Fibroblast of the aortic adventitia (primary cell): ENCODE measurements at regions not wholly inside any gene's neighbourhood (a gene's known extent, or its start where the extent isn't known, plus 50 kb on each side); places are given as distances from the start of the nearest gene placed in this dataset.

Experiments
- DNase-seq: peaks from one replicate; pipeline ENCODE4 v3.0.0-alpha.2; 2010; ENCODE audit warnings: low read depth
- H3K4me3 ChIP-seq: 2 replicates; pipeline ENCODE4 v1.5.1; 2011; ENCODE audit warnings: low read depth, mild to moderate bottlenecking, control low read depth, low read length, moderate library complexity
- TF ChIP-seq, protein P1 (sequence below): IDR thresholded peaks from 2 replicates; pipeline ENCODE4 v1.5.1; 2011; ENCODE audit warnings: mild to moderate bottlenecking, low read length, control low read depth, inconsistent platforms; ENCODE audit not compliant: insufficient read depth

DNA sequence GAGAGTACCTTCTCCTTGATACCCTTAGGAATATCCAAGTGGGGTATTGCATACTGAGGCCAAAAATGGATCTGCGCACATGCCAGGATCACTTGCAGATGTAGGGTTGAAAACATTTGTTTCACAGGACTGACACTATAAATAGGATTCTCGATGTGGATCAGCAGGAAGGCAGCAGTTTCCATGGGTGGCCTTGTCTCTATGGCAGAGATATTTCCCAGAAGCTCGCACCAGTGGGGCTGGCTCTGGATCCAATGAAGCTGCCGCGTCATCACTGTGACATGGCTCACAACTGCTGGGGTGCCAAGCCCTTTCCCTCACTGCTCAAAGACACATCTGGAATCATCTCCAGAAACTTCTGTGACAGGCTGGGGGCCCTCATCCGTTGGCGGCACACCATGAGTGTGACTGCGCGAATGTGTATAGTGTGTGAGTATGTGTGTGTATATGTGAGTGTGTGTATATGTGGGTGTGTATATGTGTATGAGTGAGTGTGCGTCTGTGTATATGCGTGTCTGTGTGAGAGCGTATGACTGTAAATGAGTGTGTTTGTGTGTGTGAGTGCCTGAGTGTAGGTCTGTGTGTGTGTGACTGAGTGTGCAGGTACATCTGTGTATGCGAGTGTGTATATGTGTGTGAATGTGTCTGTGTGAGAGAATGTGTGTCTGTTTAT, 182.5 kb downstream of the GAS1 start:
- DNase-seq, result no peak
- TF ChIP-seq, protein P1, sequence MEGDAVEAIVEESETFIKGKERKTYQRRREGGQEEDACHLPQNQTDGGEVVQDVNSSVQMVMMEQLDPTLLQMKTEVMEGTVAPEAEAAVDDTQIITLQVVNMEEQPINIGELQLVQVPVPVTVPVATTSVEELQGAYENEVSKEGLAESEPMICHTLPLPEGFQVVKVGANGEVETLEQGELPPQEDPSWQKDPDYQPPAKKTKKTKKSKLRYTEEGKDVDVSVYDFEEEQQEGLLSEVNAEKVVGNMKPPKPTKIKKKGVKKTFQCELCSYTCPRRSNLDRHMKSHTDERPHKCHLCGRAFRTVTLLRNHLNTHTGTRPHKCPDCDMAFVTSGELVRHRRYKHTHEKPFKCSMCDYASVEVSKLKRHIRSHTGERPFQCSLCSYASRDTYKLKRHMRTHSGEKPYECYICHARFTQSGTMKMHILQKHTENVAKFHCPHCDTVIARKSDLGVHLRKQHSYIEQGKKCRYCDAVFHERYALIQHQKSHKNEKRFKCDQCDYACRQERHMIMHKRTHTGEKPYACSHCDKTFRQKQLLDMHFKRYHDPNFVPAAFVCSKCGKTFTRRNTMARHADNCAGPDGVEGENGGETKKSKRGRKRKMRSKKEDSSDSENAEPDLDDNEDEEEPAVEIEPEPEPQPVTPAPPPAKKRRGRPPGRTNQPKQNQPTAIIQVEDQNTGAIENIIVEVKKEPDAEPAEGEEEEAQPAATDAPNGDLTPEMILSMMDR, result no peak
- H3K4me3 ChIP-seq, result no peak overlapping the region

DNA sequence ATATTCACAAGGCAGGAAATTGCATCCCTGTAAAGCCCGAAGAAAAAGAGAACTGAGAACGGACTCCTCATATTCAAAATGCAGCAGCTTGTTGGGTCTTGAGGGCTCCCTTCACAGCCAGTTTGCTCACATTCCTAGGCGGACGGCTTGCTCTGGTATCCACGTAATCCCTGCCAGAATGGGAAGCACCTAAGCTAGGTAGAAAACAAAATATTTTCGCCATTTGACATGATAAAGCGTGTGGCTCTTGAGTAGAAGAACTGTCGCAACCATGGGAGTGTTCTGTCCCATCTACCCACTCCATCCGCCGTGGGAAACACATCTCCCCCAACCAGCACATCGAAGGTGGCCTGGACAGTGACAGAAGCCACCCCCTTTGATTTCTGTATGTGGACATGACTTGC, 183.1 kb downstream of the GAS1 start:
- no peak for DNase-seq
- TF ChIP-seq, protein P1, result no peak

DNA sequence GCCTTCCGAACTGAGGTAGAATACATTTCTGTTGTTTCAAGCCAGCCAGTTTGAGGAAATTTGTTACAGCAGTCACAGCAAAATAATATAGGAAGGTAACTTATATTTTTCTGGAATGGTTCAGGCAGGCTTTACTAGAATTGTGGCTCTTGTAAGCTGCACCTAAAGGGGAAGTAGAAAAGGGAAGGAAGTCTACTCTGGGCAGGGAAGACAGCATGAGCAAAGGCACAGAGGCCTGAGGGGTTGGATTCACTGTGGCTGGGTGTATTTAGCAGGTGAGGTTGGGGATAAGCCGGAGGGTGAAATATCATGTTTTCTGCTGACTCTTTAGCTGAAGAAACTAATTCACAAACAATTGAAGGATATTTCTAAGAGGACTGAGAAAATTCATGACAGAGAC, 183.5 kb downstream of the GAS1 start:
- DNase-seq, result no peak
- H3K4me3 ChIP-seq, result no peak overlapping the region
- TF ChIP-seq, protein P1, result no peak

More for the DNA sequence above, 183.1 kb downstream of the GAS1 start:
- no peak overlapping the region for H3K4me3 ChIP-seq

DNA sequence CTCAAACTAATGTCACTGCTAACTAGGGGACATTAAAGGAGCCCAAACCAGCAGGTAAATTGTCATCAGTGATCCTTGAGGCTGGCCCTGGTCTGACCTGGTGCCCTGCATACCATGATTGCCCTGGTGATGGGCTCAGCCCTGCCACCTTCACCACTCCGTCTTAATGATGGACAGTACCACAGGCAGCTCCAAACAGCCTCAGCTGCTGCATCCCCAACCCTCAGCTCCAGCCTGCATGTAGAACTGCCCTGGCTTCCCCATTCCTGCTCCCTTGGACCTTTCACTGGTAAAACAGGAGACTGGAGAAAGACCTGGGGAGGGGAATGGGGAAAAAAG, 190.0 kb downstream of the GAS1 start:
- H3K4me3 ChIP-seq, result no peak overlapping the region
- TF ChIP-seq, protein P1, result no peak
- no peak for DNase-seq

DNA sequence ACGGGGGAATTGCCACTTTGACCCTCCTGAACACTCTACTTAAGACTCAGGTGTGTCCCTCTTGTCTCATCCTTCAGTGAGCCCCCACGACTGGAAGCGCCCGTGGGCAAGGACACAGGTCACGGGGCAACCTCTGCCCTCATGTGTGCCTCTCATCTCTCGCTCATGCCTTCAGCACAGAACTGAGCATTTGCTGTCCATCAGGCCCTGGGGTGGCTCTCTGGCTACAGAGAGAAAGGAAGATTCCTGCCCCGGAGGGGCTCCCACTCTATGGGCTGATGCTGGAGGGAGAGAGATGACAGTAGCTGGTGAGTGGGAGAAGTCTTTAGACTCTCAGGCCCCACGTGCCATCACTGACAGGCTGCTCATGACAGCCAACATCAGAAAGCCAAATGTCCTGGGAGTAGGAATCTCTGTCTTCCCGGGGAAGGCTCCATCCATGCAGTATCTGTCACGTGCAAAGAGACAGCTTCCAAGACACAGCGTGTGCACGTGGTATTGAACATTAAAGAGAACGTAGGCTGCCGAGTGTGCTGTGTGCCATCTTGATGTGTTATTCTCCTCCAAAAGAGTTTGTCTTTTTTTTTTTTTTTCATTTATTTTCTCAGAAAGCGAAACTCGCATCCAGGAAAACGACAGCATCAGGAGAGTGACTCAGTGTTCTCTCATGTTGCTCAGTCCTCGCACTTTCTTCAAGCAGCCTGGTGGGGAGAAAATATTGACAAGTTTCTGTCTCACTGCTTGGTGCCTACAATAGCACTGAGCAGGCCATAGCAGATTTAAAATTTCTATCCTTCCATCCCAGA, 190.5 kb downstream of the GAS1 start:
- DNase-seq, result no peak
- H3K4me3 ChIP-seq, result no peak overlapping the region
- TF ChIP-seq, protein P1, result no peak

DNA sequence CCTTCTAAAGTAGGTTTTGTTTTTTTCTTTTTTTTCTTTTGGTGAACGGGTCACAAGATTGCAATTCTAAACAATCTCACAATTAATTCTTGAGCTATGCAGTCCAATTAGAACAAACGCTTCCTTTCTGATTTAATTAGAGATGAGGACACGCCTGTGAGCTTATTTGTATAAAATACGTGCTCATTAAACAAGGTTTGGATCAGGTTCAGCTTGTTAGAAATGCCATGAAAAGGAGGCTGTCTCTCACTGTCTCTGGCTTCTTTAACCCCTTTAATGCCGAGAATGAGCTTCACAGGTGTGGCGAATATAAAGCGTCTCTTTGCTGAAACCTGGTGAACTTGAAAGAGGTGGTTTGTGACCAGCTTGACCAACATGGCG, 191.8 kb downstream of the GAS1 start:
- no peak overlapping the region for H3K4me3 ChIP-seq
- no peak for DNase-seq
- TF ChIP-seq, protein P1, result no peak
